GM10266 (cell line): ENCODE measurements at regions not wholly inside any gene's neighbourhood (a gene's known extent, or its start where the extent isn't known, plus 50 kb on each side); places are given as distances from the start of the nearest gene placed in this dataset.

Source experiments
- DNase-seq: peaks from one replicate; pipeline ENCODE4 v3.0.0; 2012; ENCODE audit errors: extremely low spot score
- CTCF ChIP-seq: IDR thresholded peaks from 2 replicates; pipeline ENCODE4 v1.5.1; 2012; ENCODE audit warnings: mild to moderate bottlenecking, low read depth; ENCODE audit not compliant: control insufficient read depth, insufficient read depth; ENCODE audit errors: missing control alignments

GRCh38 chr7:53191836-53192443 is 156.5 kb downstream of the POM121L12 start:
- no peak for DNase-seq
- no peak for TF ChIP-seq CTCF

DNA sequence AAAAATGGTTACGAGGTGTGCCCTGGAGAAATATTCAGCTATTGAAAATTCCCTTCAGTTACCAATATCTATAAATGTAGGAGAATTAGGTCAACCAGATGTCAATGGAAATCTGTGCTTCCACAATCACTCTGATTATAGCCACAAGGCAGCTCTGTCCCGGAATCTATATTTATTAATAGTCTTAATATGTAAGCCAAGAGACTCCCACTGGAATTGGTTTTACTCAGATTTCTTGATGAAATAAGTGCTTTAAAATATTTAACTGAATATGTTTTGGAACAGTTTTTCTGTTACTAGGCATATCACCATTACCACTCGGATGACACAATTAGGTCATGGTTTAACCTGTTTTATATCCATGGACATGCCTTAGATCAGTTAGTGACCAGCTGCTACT is 169.6 kb downstream of the POM121L12 start:
- DNase-seq: no peak
- no peak for TF ChIP-seq CTCF

DNA sequence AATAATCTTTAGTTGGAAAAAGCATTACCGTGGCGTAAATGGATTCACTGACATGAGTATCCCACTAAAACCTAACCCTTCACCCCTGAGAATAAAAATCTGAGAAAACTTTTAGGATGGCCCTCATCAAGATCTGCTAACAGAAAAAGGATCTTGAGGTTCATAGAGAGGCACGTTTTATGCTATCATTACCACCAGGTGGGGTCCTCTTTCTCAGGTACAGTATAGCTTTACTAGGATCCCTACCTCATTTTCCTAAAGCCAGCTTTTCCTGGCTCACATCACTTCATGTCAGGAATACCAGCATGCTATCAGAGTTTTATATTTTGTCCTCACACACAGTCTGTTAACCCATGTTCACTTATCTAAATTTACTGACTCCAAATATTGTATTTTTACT is 173.7 kb downstream of the POM121L12 start:
- no peak for TF ChIP-seq CTCF
- no peak for DNase-seq

- no peak for DNase-seq
- TF ChIP-seq CTCF: no peak
These were observed 179.0 kb downstream of the POM121L12 start for GRCh38 chr7:53214463-53214862.

GRCh38 chr7:53218730-53219504 is 183.5 kb downstream of the POM121L12 start:
- no peak for TF ChIP-seq CTCF

DNA sequence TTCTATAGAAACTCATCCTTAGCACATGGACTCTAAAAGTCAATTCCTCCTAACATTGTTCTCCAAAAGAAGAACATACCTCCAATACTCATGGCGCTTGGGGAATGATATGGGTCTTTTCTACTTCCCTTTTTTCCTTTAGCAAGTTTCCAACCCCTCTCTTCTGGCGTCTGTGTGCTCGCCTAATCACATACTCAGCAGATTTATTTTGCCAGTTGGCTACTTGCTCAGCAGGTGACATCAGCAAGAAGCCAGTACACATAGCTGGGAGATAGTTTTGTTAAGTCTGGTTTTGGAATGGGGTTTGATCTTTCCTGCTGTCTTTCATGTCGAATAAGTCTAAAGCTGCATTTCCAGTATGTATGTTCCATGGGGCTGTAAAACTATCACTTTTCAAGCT is 193.8 kb downstream of the POM121L12 start:
- TF ChIP-seq CTCF: no peak
- DNase-seq: no peak

More at GRCh38 chr7:53218730-53219504, 183.5 kb downstream of the POM121L12 start:
- no peak for DNase-seq

DNA sequence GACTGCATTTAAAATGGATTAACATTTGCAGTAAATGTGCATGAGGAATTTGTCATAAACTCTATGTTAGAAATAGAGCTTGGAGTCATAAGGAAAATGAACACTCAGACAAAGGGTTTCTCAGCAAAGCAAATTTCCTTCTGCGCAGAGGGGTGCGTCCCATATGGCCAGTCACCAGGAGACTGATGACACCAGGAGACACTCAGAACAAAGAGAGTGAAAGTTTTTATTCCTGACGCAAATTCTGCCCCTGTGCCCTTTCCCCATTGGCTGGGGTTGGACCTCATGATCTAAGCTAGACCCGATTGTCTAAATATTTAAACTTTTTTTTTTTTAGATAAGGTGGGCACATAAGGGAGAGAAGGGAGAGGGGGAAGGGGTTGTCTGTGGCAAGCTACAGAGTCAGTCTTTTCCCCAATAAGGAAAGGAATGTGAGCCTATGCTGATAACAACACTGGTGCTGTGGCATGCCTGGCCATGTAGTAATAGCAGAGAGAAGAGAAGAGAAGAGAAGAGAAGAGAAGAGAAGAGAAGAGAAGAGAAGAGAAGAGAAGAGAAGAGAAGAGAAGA is 202.0 kb downstream of the POM121L12 start:
- no peak for TF ChIP-seq CTCF
- DNase-seq: no peak
